ENCODE measurements at regions not wholly inside any gene's neighbourhood (a gene's known extent, or its start where the extent isn't known, plus 50 kb on each side); places are given as distances from the start of the nearest gene placed in this dataset.

GRCh38 chr9:91489361-91489899, 65.8 kb upstream of the NFIL3 start:
- H3K27ac Mint-ChIP-seq: no peak overlapping the region
- no peaks in the 10 kb centered on the region for H3K4me1 Mint-ChIP-seq
- H3K36me3 ChIP-seq (ENCODE audit: control insufficient read depth, insufficient read depth, low read length): no peaks in the 10 kb centered on the region
- no peaks in the 10 kb centered on the region for H3K9me3 ChIP-seq (ENCODE audit: control insufficient read depth, low read length)
- 93 to 96% methylated on average over 4 to 5 of the region's 5 CpGs for WGBS, 2 experiments (ENCODE audit: insufficient coverage in 1 of 2, insufficient read length in 1 of 2)
- no peaks in the 10 kb centered on the region for H3K36me3 Mint-ChIP-seq (ENCODE audit: low read depth)
- H3K9ac ChIP-seq (ENCODE audit: extremely low read depth, low read length, poor library complexity, severe bottlenecking): no peak overlapping the region
- no peaks in the 10 kb centered on the region for H3K4me1 ChIP-seq (ENCODE audit: control insufficient read depth, insufficient read depth, low read length)
- no peaks in the 10 kb centered on the region for H3K27me3 ChIP-seq (ENCODE audit: control insufficient read depth, insufficient read depth, low read length, poor library complexity, severe bottlenecking)
- no peak overlapping the region for H3K4me3 Mint-ChIP-seq
- H3K4me3 ChIP-seq (ENCODE audit: low read length): no peak overlapping the region
- H3K9me3 Mint-ChIP-seq: no peaks in the 10 kb centered on the region
- no peak overlapping the region for H3K27ac ChIP-seq (ENCODE audit: low read depth, low read length)
- peaks cover 12% of the 10 kb centered on the region for H3K27me3 Mint-ChIP-seq (ENCODE audit: insufficient read depth)
- no peak for DNase-seq
- TF ChIP-seq, protein P1, sequence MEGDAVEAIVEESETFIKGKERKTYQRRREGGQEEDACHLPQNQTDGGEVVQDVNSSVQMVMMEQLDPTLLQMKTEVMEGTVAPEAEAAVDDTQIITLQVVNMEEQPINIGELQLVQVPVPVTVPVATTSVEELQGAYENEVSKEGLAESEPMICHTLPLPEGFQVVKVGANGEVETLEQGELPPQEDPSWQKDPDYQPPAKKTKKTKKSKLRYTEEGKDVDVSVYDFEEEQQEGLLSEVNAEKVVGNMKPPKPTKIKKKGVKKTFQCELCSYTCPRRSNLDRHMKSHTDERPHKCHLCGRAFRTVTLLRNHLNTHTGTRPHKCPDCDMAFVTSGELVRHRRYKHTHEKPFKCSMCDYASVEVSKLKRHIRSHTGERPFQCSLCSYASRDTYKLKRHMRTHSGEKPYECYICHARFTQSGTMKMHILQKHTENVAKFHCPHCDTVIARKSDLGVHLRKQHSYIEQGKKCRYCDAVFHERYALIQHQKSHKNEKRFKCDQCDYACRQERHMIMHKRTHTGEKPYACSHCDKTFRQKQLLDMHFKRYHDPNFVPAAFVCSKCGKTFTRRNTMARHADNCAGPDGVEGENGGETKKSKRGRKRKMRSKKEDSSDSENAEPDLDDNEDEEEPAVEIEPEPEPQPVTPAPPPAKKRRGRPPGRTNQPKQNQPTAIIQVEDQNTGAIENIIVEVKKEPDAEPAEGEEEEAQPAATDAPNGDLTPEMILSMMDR (conservative IDR thresholded peaks at IDR 0.05): no peak

- no peak overlapping the region for H3K4me3 Mint-ChIP-seq
- no peaks in the 10 kb centered on the region for H3K36me3 ChIP-seq (ENCODE audit: control insufficient read depth, insufficient read depth, low read length)
- no peak overlapping the region for H3K4me3 ChIP-seq (ENCODE audit: low read length)
- TF ChIP-seq, protein P1 (conservative IDR thresholded peaks at IDR 0.05): no peak
- H3K27me3 ChIP-seq (ENCODE audit: control insufficient read depth, insufficient read depth, low read length, poor library complexity, severe bottlenecking): no peaks in the 10 kb centered on the region
- no peak overlapping the region for H3K27ac ChIP-seq (ENCODE audit: low read depth, low read length)
- H3K9ac ChIP-seq (ENCODE audit: extremely low read depth, low read length, poor library complexity, severe bottlenecking): no peak overlapping the region
- peaks cover 2% of the 10 kb centered on the region for H3K4me1 Mint-ChIP-seq
- no peaks in the 10 kb centered on the region for H3K9me3 ChIP-seq (ENCODE audit: control insufficient read depth, low read length)
- H3K9me3 Mint-ChIP-seq: no peaks in the 10 kb centered on the region
- no peak overlapping the region for H3K27ac Mint-ChIP-seq
- DNase-seq: no peak
- no peaks in the 10 kb centered on the region for H3K4me1 ChIP-seq (ENCODE audit: control insufficient read depth, insufficient read depth, low read length)
- WGBS, 2 experiments (ENCODE audit: insufficient coverage in 1 of 2, insufficient read length in 1 of 2): 95 to 96% methylated on average over 5 of the region's 5 CpGs
- H3K27me3 Mint-ChIP-seq (ENCODE audit: insufficient read depth): peaks cover 12% of the 10 kb centered on the region
- H3K36me3 Mint-ChIP-seq (ENCODE audit: low read depth): no peaks in the 10 kb centered on the region
Observed at GRCh38 chr9:91488341-91488740, 64.7 kb upstream of the NFIL3 start.

GRCh38 chr9:91486699-91487497, 63.3 kb upstream of the NFIL3 start:
- H3K36me3 Mint-ChIP-seq (ENCODE audit: low read depth): no peaks in the 10 kb centered on the region
- no peaks in the 10 kb centered on the region for H3K9me3 ChIP-seq (ENCODE audit: control insufficient read depth, low read length)
- H3K4me1 ChIP-seq (ENCODE audit: control insufficient read depth, insufficient read depth, low read length): no peaks in the 10 kb centered on the region
- H3K4me1 Mint-ChIP-seq: peaks cover 2% of the 10 kb centered on the region
- H3K27me3 ChIP-seq (ENCODE audit: control insufficient read depth, insufficient read depth, low read length, poor library complexity, severe bottlenecking): no peaks in the 10 kb centered on the region
- no peaks in the 10 kb centered on the region for H3K36me3 ChIP-seq (ENCODE audit: control insufficient read depth, insufficient read depth, low read length)
- no peaks in the 10 kb centered on the region for H3K9me3 Mint-ChIP-seq
- TF ChIP-seq, protein P1 (conservative IDR thresholded peaks at IDR 0.05): no peak
- no peak overlapping the region for H3K9ac ChIP-seq (ENCODE audit: extremely low read depth, low read length, poor library complexity, severe bottlenecking)
- H3K27ac Mint-ChIP-seq: no peak overlapping the region
- no peak for DNase-seq
- 88 to 93% methylated on average over 4 to 6 of the region's 6 CpGs for WGBS, 2 experiments (ENCODE audit: insufficient coverage in 1 of 2, insufficient read length in 1 of 2)
- H3K27ac ChIP-seq (ENCODE audit: low read depth, low read length): no peak overlapping the region
- H3K27me3 Mint-ChIP-seq (ENCODE audit: insufficient read depth): peaks cover 8% of the 10 kb centered on the region
- H3K4me3 ChIP-seq (ENCODE audit: low read length): no peak overlapping the region
- no peak overlapping the region for H3K4me3 Mint-ChIP-seq
